Retinal pigment epithelial cell (primary cell): ENCODE measurements at regions not wholly inside any gene's neighbourhood (a gene's known extent, or its start where the extent isn't known, plus 50 kb on each side); places are given as distances from the start of the nearest gene placed in this dataset.

Source experiments
- DNase-seq: peaks from one replicate; pipeline ENCODE4 v3.0.0-alpha.2; 2010; ENCODE audit warnings: low read depth
- H3K4me3 ChIP-seq: 2 replicates; pipeline ENCODE4 v1.5.1; 2011; ENCODE audit warnings: mild to moderate bottlenecking, low read length, control low read depth, moderate library complexity
- TF ChIP-seq, protein P1 (sequence below): conservative IDR thresholded peaks from 2 replicates; pipeline ENCODE4 v1.5.1; 2011; ENCODE audit warnings: low read depth, low read length, control low read depth, inconsistent platforms

DNA sequence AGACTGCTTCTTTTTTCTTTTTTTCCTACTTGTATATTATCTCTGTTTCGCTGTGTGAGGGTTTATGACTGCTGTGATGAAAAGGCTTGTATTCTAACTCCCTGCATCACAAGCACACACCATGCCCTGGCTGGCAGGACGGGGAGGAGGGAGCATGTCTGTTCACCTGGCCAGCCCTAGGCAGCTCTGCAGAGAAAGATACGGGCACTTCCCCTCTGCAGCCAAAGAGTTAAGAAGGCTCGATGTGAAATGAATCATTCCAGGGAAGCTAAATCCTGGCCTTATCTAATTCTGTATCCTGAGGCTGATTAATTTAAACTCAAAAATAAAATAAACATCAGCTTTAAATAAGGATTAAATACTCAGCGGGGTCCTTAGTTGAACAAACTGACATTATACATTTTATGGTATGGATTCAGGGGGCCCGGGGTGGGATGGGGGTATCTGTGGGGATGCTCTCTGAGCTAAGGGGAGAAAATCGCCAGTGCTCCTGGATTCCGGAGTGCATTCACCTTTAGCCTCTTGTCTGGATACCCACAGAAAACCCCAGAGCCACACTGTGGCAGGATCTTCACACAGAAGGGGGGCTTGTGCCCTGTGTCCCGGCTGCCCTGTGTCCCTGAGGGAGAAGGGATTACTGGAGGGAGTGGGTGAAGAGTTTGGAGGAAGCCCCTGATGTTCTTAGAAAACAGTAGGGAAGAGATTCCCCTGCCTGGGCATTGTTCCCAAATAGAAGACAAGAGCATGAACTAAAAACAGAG is 321.5 kb downstream of the NPHP4 start:
- no peak for DNase-seq
- TF ChIP-seq, protein P1, sequence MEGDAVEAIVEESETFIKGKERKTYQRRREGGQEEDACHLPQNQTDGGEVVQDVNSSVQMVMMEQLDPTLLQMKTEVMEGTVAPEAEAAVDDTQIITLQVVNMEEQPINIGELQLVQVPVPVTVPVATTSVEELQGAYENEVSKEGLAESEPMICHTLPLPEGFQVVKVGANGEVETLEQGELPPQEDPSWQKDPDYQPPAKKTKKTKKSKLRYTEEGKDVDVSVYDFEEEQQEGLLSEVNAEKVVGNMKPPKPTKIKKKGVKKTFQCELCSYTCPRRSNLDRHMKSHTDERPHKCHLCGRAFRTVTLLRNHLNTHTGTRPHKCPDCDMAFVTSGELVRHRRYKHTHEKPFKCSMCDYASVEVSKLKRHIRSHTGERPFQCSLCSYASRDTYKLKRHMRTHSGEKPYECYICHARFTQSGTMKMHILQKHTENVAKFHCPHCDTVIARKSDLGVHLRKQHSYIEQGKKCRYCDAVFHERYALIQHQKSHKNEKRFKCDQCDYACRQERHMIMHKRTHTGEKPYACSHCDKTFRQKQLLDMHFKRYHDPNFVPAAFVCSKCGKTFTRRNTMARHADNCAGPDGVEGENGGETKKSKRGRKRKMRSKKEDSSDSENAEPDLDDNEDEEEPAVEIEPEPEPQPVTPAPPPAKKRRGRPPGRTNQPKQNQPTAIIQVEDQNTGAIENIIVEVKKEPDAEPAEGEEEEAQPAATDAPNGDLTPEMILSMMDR: no peak
- no peak overlapping the region for H3K4me3 ChIP-seq

DNA sequence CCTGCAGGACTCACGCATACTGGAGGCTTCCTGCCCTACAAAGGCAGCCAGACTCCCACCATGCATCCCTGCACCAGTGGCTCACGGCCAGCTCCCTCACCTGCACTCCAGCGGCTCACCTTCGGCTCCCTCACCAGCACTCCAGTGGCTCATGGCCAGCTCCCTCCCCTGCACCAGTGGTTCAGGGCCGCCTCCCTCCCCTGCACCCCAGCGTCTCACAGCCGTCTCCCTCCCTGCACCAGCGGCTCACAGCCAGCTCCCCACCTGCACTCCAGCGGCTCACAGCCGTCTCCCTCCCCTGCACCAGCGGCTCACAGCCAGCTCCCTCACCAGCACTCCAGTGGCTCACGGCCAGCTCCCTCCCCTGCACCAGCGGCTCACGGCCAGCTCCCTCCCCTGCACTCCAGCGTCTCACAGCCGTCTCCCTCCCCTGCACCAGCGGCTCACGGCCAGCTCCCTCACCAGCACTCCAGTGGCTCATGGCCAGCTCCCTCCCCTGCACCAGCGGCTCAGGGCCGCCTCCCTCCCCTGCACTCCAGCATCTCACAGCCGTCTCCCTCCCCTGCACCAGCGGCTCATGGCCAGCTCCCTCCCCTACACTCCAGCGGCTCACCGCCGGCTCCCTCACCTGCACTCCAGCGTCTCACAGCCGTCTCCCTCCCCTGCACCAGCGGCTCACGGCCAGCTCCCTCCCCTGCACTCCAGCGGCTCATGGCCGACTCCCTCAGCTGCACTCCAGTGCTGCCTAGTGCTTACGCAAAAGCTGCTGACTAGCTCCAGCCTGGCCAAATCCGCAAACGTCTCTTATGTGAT is 324.5 kb downstream of the NPHP4 start:
- TF ChIP-seq, protein P1: no peak
- no peak for DNase-seq
- H3K4me3 ChIP-seq: no peak overlapping the region

DNA sequence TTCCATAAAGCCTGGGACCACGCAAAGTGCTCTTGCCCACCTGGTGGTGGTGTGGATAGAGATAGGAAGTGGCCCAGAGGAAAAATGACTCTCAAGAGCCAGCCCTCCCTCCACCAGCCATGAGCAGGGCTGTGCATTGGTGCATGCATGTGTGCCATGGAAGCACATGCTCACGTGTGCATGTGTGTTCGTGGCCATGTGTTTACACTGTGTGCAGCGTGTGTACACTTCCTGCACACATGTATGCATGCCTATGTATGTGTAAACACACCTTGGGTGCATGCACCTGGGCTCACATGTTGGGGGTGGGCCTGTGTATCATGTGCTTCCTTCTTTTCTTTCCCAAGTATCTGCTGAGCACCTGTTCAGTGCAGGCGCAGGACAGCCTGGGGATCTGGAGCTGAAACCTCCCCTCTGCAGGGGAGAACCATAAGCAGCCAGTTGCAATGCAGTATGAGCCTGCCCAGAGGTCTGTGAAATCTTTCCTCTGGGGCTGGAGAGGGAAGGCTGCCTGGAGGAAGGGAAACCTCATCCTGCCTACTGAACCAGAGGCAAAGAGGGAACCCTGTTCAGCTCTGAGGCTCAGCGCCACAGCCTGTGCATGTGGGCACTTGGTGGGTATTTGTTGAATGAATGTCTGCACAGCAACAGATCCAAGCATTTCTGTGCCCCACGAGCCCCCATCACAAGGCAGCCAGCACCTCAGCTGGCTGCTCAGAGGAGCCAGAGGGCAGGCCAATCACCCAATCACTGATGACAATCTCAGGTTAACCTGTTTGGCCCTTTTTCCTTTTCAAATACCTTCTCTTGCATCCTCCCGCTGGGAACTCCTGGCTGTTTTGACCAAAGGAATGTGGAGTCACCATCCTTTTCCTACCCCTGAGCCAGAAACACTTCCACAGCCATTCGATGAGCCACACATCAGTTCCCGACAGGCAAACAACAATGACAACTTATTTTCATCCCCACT is 327.0 kb downstream of the NPHP4 start:
- no peak overlapping the region for H3K4me3 ChIP-seq
- TF ChIP-seq, protein P1: no peak
- no peak for DNase-seq

DNA sequence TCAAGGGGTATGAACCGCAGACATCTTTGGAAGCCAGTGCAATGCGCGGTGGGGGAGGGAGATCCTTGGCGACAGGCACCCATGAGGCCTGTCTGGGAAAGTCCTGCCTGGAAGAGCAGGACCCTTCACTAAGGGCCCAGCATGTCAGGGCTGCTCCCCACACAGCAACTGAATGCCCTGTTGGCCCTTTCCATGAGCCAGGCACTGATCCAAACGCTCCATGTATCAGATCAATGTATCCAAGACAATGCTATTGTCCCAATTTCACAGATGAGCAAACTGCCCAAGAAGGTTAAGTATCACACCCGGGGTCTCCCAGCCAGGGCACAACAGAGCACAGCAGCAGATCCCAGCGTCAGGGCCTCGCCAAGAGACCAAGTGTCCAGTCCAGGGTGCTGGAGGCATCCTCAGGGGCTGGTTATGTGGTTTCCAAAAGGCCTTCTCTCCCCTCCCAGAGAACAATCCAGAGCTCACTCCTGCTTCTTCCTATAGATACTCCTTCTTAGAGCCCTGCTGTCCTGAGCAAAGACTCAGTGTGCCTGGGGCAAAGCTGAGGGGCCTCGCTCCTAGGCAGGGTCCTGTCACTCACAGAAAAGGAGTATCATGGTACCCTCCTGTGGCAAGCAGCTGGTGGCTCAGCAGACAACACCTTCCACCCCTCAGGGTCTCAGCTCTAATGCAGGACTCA is 328.0 kb downstream of the NPHP4 start:
- TF ChIP-seq, protein P1: no peak
- DNase-seq: no peak
- H3K4me3 ChIP-seq: no peak overlapping the region

DNA sequence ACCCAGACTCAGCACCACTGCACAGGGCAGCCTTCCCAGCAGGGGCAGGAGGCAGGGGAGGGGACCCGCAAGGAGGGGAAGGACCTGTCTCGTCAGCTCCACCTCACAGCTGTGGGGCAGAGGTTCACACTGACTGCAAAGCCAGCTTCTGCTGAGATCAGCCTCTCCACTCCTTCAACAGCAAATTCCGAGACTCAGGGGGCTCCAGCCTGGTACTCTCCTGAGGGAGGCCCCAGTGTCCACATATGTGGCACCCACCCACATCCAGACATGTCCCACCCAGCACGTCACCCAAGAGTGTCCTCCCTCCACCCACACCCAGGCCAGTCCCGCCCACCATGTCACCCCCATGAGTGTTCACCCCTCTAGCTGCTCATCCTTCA is 329.5 kb downstream of the NPHP4 start:
- TF ChIP-seq, protein P1: no peak
- no peak for DNase-seq
- no peak overlapping the region for H3K4me3 ChIP-seq

DNA sequence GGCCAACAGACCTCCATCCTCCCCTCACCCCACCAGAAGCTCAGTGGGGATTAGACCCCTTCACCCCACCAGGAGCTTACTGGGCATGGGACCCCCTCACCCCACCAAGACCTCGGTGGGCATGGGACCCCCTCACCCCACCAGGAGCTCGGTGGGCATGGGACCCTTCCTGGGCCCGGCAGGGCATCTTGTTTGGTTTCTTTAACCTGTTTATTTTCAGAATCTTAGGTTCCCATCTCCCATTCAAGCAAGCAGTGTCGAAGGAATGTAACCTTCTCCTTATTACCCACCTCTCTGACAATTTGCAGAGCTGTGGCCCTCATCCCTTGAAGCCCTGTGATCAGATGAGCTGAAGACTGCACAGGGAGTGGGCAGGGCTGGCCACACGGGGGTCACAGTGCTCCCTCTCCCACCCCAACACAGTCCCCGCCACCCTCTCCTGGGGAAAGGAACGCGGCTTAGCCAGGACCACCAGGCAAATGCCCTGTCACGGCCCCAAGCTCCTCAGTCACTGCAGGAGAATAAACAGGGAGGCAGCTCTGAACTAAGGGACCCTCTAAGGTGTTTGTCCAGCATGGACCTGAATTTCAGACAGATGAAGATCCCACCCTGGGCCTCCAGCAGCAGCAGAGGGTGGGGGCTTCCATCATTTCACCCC is 330.0 kb downstream of the NPHP4 start:
- DNase-seq: no peak
- TF ChIP-seq, protein P1: no peak
- H3K4me3 ChIP-seq: no peak overlapping the region
